ENCODE measurements at regions not wholly inside any gene's neighbourhood (a gene's known extent, or its start where the extent isn't known, plus 50 kb on each side); places are given as distances from the start of the nearest gene placed in this dataset.

GRCh38 chr11:110347660-110348059 is 51.2 kb upstream of the RDX start:
- no peak overlapping the region for H3K27ac ChIP-seq (ENCODE audit: low read depth)
- no peak for DNase-seq (ENCODE audit: low spot score)

More at GRCh38 chr11:110347660-110348059, 51.2 kb upstream of the RDX start:
- TF ChIP-seq CREB1 (CRISPR knock-in tag; IDR thresholded peaks at IDR 0.05; ENCODE audit: low read depth) (no peak), CTCF (conservative IDR thresholded peaks at IDR 0.05; ENCODE audit: low read depth in 2 of 2) (no peak), ZNF114 (CRISPR knock-in tag; IDR thresholded peaks at IDR 0.05) (no peak), EZH2 (IDR thresholded peaks at IDR 0.05; ENCODE audit: low read depth, unreplicated experiment) (no peak), ZNF462 (CRISPR knock-in tag; IDR thresholded peaks at IDR 0.05) (no peak), ETS1 (IDR thresholded peaks at IDR 0.05) (no peak), JUNB (IDR thresholded peaks at IDR 0.05; ENCODE audit: unreplicated experiment) (no peak), NANOG (IDR thresholded peaks at IDR 0.05; ENCODE audit: borderline replicate concordance) (no peak), STAT1 (IDR thresholded peaks at IDR 0.05; ENCODE audit: unreplicated experiment) (no peak), EZH2phosphoT487 (IDR thresholded peaks at IDR 0.05; ENCODE audit: unreplicated experiment) (no peak), REST (IDR thresholded peaks at IDR 0.05; ENCODE audit: unreplicated experiment) (no peak), ZNF331 (CRISPR knock-in tag; IDR thresholded peaks at IDR 0.05; ENCODE audit: low read depth) (no peak), POLR2AphosphoS5 (IDR thresholded peaks at IDR 0.05; ENCODE audit: low read depth) (no peak)
- H3K9me2 ChIP-seq (ENCODE audit: insufficient read depth): no peaks in the 10 kb centered on the region
- no peaks in the 10 kb centered on the region for H3K4me1 Mint-ChIP-seq
- no peaks in the 10 kb centered on the region for H3K79me2 ChIP-seq (replicated peaks; ENCODE audit: insufficient read depth)
- H3K9me3 Mint-ChIP-seq: no peaks in the 10 kb centered on the region
- H3K36me3 ChIP-seq (ENCODE audit: insufficient read depth): no peaks in the 10 kb centered on the region
- H3K27ac Mint-ChIP-seq: no peak overlapping the region
- H3K4me3 ChIP-seq: no peak overlapping the region
- no peak for ATAC-seq
- no peaks in the 10 kb centered on the region for H3K36me3 Mint-ChIP-seq (ENCODE audit: low read depth)
- no peaks in the 10 kb centered on the region for H3K27me3 ChIP-seq (ENCODE audit: insufficient read depth)
- H3K4me2 ChIP-seq: no peak overlapping the region
- H3K27me3 Mint-ChIP-seq (ENCODE audit: insufficient read depth, low read depth, poor library complexity): no peaks in the 10 kb centered on the region
- no peaks in the 10 kb centered on the region for H3K4me1 ChIP-seq (ENCODE audit: insufficient read depth)
- no peak overlapping the region for H3K4me3 Mint-ChIP-seq
- H3F3A ChIP-seq (replicated peaks; ENCODE audit: low read depth): no peaks in the 10 kb centered on the region
- H4K20me1 ChIP-seq (replicated peaks; ENCODE audit: insufficient read depth): no peaks in the 10 kb centered on the region
- no peak overlapping the region for H2AFZ ChIP-seq
